ENCODE measurements at regions not wholly inside any gene's neighbourhood (a gene's known extent, or its start where the extent isn't known, plus 50 kb on each side); places are given as distances from the start of the nearest gene placed in this dataset.

GRCh38 chr1:67532452-67533216 is 102.4 kb upstream of the SERBP1 start:
- TF ChIP-seq CTCF (IDR thresholded peaks at IDR 0.05) (peak; percentile 77), EZH2 (IDR thresholded peaks at IDR 0.05; ENCODE audit: borderline replicate concordance, insufficient read depth, low read depth, low read length, poor library complexity, severe bottlenecking) (no peak)
